ENCODE measurements at regions not wholly inside any gene's neighbourhood (a gene's known extent, or its start where the extent isn't known, plus 50 kb on each side); places are given as distances from the start of the nearest gene placed in this dataset.

GRCh38 chr13:103539721-103540381 is 473.6 kb upstream of the SLC10A2 start (continued):
- TF ChIP-seq ZNF331 (CRISPR knock-in tag; IDR thresholded peaks at IDR 0.05; ENCODE audit: low read depth) (no peak), CREB1 (CRISPR knock-in tag; IDR thresholded peaks at IDR 0.05; ENCODE audit: low read depth) (no peak), REST (IDR thresholded peaks at IDR 0.05; ENCODE audit: unreplicated experiment) (no peak), ZNF114 (CRISPR knock-in tag; IDR thresholded peaks at IDR 0.05) (no peak), POLR2AphosphoS5 (IDR thresholded peaks at IDR 0.05; ENCODE audit: low read depth) (no peak), STAT1 (IDR thresholded peaks at IDR 0.05; ENCODE audit: unreplicated experiment) (no peak), NANOG (IDR thresholded peaks at IDR 0.05; ENCODE audit: borderline replicate concordance) (no peak), CTCF (conservative IDR thresholded peaks at IDR 0.05; ENCODE audit: low read depth in 2 of 2) (no peak), JUNB (IDR thresholded peaks at IDR 0.05; ENCODE audit: unreplicated experiment) (no peak)
- TF ChIP-seq, protein P1, sequence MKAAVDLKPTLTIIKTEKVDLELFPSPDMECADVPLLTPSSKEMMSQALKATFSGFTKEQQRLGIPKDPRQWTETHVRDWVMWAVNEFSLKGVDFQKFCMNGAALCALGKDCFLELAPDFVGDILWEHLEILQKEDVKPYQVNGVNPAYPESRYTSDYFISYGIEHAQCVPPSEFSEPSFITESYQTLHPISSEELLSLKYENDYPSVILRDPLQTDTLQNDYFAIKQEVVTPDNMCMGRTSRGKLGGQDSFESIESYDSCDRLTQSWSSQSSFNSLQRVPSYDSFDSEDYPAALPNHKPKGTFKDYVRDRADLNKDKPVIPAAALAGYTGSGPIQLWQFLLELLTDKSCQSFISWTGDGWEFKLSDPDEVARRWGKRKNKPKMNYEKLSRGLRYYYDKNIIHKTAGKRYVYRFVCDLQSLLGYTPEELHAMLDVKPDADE (IDR thresholded peaks at IDR 0.05) = no peak

DNA sequence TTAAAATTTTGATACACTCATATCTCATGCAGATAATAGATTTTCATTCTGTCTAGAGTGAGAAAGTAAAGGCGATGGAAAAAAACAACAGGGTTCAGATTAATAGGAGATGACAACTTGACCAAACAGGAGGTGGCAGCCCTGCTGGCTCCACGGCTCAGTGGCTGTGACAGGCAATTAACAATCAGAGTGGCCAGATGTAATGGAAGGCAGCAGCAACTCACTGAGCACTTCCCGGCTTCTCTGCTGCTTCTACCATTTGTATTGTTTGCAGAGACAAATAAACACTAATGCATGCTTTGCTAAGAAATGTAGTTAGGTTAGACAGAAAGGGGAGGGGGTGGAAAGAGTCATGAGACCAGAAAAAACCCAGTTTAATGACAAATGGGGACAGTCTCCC is 473.0 kb upstream of the SLC10A2 start:
- H3K4me3 Mint-ChIP-seq = no peak overlapping the region
- H3K27ac Mint-ChIP-seq = no peak overlapping the region
- TF ChIP-seq, protein P2, sequence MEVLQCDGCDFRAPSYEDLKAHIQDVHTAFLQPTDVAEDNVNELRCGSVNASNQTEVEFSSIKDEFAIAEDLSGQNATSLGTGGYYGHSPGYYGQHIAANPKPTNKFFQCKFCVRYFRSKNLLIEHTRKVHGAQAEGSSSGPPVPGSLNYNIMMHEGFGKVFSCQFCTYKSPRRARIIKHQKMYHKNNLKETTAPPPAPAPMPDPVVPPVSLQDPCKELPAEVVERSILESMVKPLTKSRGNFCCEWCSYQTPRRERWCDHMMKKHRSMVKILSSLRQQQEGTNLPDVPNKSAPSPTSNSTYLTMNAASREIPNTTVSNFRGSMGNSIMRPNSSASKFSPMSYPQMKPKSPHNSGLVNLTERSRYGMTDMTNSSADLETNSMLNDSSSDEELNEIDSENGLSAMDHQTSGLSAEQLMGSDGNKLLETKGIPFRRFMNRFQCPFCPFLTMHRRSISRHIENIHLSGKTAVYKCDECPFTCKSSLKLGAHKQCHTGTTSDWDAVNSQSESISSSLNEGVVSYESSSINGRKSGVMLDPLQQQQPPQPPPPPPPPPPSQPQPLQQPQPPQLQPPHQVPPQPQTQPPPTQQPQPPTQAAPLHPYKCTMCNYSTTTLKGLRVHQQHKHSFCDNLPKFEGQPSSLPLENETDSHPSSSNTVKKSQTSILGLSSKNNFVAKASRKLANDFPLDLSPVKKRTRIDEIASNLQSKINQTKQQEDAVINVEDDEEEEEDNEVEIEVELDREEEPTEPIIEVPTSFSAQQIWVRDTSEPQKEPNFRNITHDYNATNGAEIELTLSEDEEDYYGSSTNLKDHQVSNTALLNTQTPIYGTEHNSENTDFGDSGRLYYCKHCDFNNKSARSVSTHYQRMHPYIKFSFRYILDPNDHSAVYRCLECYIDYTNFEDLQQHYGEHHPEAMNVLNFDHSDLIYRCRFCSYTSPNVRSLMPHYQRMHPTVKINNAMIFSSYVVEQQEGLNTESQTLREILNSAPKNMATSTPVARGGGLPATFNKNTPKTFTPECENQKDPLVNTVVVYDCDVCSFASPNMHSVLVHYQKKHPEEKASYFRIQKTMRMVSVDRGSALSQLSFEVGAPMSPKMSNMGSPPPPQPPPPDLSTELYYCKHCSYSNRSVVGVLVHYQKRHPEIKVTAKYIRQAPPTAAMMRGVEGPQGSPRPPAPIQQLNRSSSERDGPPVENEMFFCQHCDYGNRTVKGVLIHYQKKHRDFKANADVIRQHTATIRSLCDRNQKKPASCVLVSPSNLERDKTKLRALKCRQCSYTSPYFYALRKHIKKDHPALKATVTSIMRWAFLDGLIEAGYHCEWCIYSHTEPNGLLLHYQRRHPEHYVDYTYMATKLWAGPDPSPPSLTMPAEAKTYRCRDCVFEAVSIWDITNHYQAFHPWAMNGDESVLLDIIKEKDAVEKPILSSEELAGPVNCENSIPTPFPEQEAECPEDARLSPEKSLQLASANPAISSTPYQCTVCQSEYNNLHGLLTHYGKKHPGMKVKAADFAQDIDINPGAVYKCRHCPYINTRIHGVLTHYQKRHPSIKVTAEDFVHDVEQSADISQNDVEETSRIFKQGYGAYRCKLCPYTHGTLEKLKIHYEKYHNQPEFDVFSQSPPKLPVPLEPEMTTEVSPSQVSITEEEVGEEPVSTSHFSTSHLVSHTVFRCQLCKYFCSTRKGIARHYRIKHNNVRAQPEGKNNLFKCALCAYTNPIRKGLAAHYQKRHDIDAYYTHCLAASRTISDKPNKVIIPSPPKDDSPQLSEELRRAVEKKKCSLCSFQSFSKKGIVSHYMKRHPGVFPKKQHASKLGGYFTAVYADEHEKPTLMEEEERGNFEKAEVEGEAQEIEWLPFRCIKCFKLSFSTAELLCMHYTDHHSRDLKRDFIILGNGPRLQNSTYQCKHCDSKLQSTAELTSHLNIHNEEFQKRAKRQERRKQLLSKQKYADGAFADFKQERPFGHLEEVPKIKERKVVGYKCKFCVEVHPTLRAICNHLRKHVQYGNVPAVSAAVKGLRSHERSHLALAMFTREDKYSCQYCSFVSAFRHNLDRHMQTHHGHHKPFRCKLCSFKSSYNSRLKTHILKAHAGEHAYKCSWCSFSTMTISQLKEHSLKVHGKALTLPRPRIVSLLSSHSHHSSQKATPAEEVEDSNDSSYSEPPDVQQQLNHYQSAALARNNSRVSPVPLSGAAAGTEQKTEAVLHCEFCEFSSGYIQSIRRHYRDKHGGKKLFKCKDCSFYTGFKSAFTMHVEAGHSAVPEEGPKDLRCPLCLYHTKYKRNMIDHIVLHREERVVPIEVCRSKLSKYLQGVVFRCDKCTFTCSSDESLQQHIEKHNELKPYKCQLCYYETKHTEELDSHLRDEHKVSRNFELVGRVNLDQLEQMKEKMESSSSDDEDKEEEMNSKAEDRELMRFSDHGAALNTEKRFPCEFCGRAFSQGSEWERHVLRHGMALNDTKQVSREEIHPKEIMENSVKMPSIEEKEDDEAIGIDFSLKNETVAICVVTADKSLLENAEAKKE (CRISPR knock-in tag; IDR thresholded peaks at IDR 0.05) = no peak
- no peak for TF ChIP-seq ZNF114 (CRISPR knock-in tag; IDR thresholded peaks at IDR 0.05)
- no peak for TF ChIP-seq CREB1 (CRISPR knock-in tag; IDR thresholded peaks at IDR 0.05; ENCODE audit: low read depth)

More for the DNA sequence above, 473.0 kb upstream of the SLC10A2 start:
- no peak overlapping the region for H3K27ac ChIP-seq (ENCODE audit: low read depth)
- ATAC-seq (peak; percentile 52), DNase-seq (ENCODE audit: low spot score) (peak; percentile 26)
- H2AFZ ChIP-seq = no peak overlapping the region
- no peaks in the 10 kb centered on the region for H3K27me3 Mint-ChIP-seq (ENCODE audit: insufficient read depth, low read depth, poor library complexity)
- H3F3A ChIP-seq (replicated peaks; ENCODE audit: low read depth) = no peaks in the 10 kb centered on the region
- no peaks in the 10 kb centered on the region for H4K20me1 ChIP-seq (replicated peaks; ENCODE audit: insufficient read depth)
- H3K9me2 ChIP-seq (ENCODE audit: insufficient read depth) = no peaks in the 10 kb centered on the region
- H3K36me3 ChIP-seq (ENCODE audit: insufficient read depth) = 0 out of 2 replicates have a peak, but pooled peaks cover 3% of the 10 kb centered on the region
- peaks cover 4% of the 10 kb centered on the region; the same call in 2 of the 3 replicates for H3K4me1 Mint-ChIP-seq
- no peaks in the 10 kb centered on the region; the same call in 1 of the 2 replicates for H3K4me1 ChIP-seq (ENCODE audit: insufficient read depth)
- H3K4me3 ChIP-seq = no peak overlapping the region
- no peaks in the 10 kb centered on the region for H3K79me2 ChIP-seq (replicated peaks; ENCODE audit: insufficient read depth)
- no peak overlapping the region for H3K4me2 ChIP-seq
- no peaks in the 10 kb centered on the region for H3K27me3 ChIP-seq (ENCODE audit: insufficient read depth)
- H3K9me3 Mint-ChIP-seq = peaks cover 19% of the 10 kb centered on the region
- peaks cover 8% of the 10 kb centered on the region; the same call in 2 of the 3 replicates for H3K36me3 Mint-ChIP-seq (ENCODE audit: low read depth)

All from GM23338 (cell line).